Esophagus muscularis mucosa (tissue), 3 donors: ENCODE measurements at regions not wholly inside any gene's neighbourhood (a gene's known extent, or its start where the extent isn't known, plus 50 kb on each side); places are given as distances from the start of the nearest gene placed in this dataset.

Experiments
- CTCF ChIP-seq, 3 experiments: fragments of 200-600 bp in 2 of 3; fragments of 450-650 bp in 1 of 3; sonication (generic) in 2 of 3; IDR thresholded peaks; one replicate each; pipeline ENCODE4 v1.5.1; 2017 to 2019; ENCODE audit warnings: antibody characterized with exemption in 3 of 3, mild to moderate bottlenecking in 2 of 3, moderate library complexity in 1 of 3
- POLR2A ChIP-seq: fragments of 450-650 bp; IDR thresholded peaks from one replicate; pipeline ENCODE4 v1.6.1; 2017; ENCODE audit warnings: antibody characterized with exemption, moderate library complexity, mild to moderate bottlenecking, low read depth

GRCh38 chr18:78742218-78742745 lies 237.3 kb upstream of the SALL3 start:
- TF ChIP-seq CTCF (IDR thresholded peaks at IDR 0.05) (no peak), POLR2A (no peak)
